ENCODE measurements at regions not wholly inside any gene's neighbourhood (a gene's known extent, or its start where the extent isn't known, plus 50 kb on each side); places are given as distances from the start of the nearest gene placed in this dataset.

DNA sequence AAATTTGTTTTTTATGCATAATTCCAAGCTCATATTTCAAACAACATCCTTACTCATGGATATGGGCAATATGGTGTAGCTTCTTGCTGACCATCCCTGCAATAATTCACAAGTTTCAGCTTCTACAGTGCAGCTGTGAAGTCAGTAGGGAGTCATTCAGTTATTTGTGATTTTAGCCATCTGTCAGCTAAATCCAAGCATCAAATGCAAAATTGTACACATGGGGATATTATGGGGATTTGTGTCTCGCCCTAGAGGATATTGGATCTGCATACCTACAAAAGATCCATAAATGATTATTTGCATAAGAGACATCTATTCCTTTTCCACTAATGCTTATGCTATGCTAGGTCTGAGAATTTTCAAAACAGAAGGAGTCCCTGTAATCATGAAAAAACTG is 217.9 kb upstream of the SLITRK5 start:
- TF ChIP-seq ZFP36 (IDR thresholded peaks at IDR 0.05; ENCODE audit: borderline replicate concordance, partially characterized antibody), result no peak
- TF ChIP-seq, protein P1, sequence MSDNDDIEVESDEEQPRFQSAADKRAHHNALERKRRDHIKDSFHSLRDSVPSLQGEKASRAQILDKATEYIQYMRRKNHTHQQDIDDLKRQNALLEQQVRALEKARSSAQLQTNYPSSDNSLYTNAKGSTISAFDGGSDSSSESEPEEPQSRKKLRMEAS (IDR thresholded peaks at IDR 0.05), result no peak
- TF ChIP-seq, protein P2, sequence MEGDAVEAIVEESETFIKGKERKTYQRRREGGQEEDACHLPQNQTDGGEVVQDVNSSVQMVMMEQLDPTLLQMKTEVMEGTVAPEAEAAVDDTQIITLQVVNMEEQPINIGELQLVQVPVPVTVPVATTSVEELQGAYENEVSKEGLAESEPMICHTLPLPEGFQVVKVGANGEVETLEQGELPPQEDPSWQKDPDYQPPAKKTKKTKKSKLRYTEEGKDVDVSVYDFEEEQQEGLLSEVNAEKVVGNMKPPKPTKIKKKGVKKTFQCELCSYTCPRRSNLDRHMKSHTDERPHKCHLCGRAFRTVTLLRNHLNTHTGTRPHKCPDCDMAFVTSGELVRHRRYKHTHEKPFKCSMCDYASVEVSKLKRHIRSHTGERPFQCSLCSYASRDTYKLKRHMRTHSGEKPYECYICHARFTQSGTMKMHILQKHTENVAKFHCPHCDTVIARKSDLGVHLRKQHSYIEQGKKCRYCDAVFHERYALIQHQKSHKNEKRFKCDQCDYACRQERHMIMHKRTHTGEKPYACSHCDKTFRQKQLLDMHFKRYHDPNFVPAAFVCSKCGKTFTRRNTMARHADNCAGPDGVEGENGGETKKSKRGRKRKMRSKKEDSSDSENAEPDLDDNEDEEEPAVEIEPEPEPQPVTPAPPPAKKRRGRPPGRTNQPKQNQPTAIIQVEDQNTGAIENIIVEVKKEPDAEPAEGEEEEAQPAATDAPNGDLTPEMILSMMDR (IDR thresholded peaks at IDR 0.05), result no peak
- TF ChIP-seq CHD4 (IDR thresholded peaks at IDR 0.05; ENCODE audit: borderline replicate concordance), result no peak
- TF ChIP-seq MYC (IDR thresholded peaks at IDR 0.05; ENCODE audit: borderline replicate concordance, low read length), result no peak
- TF ChIP-seq RAD21 (conservative IDR thresholded peaks at IDR 0.05 in 1 of 2, IDR thresholded peaks at IDR 0.05 in 1 of 2), result no peak
- no peak for TF ChIP-seq JUNB (IDR thresholded peaks at IDR 0.05)
- TF ChIP-seq, protein P3, sequence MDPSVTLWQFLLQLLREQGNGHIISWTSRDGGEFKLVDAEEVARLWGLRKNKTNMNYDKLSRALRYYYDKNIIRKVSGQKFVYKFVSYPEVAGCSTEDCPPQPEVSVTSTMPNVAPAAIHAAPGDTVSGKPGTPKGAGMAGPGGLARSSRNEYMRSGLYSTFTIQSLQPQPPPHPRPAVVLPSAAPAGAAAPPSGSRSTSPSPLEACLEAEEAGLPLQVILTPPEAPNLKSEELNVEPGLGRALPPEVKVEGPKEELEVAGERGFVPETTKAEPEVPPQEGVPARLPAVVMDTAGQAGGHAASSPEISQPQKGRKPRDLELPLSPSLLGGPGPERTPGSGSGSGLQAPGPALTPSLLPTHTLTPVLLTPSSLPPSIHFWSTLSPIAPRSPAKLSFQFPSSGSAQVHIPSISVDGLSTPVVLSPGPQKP (IDR thresholded peaks at IDR 0.05; ENCODE audit: low read depth, low read length), result no peak
- TF ChIP-seq, protein P4, sequence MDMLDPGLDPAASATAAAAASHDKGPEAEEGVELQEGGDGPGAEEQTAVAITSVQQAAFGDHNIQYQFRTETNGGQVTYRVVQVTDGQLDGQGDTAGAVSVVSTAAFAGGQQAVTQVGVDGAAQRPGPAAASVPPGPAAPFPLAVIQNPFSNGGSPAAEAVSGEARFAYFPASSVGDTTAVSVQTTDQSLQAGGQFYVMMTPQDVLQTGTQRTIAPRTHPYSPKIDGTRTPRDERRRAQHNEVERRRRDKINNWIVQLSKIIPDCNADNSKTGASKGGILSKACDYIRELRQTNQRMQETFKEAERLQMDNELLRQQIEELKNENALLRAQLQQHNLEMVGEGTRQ (IDR thresholded peaks at IDR 0.05), result no peak
- TF ChIP-seq HDAC2 (IDR thresholded peaks at IDR 0.05), result no peak
- no peak for TF ChIP-seq KDM5A (IDR thresholded peaks at IDR 0.05)
- TF ChIP-seq ZSCAN20 (CRISPR knock-in tag; IDR thresholded peaks at IDR 0.05), result no peak
- TF ChIP-seq EP300 (IDR thresholded peaks at IDR 0.05), result no peak
- no peak for TF ChIP-seq TP53 (CRISPR knock-in tag; IDR thresholded peaks at IDR 0.05)
